ENCODE measurements at regions not wholly inside any gene's neighbourhood (a gene's known extent, or its start where the extent isn't known, plus 50 kb on each side); places are given as distances from the start of the nearest gene placed in this dataset.

- TF ChIP-seq CTCF (conservative IDR thresholded peaks at IDR 0.05 in 1 of 2, IDR thresholded peaks at IDR 0.05 in 1 of 2; ENCODE audit: extremely low read depth in 1 of 2, insufficient read depth in 1 of 2, low read depth in 1 of 2, low read length in 2 of 2), result no peak
- no peak for TF ChIP-seq EZH2 (IDR thresholded peaks at IDR 0.05; ENCODE audit: borderline replicate concordance, low read length)
Observed at GRCh38 chr10:9684186-9684585, 1333.5 kb upstream of the CELF2 start.

Data from mammary epithelial cell (primary cell).